HK-2 (cell line): ENCODE measurements at regions not wholly inside any gene's neighbourhood (a gene's known extent, or its start where the extent isn't known, plus 50 kb on each side); places are given as distances from the start of the nearest gene placed in this dataset.
"Not testable (repeated sequence)": the region's sequence is repeated elsewhere in the genome, so short reads cannot be mapped to it uniquely, and the experiment has no call there.

Source experiments
- DNase-seq: peaks from one replicate; pipeline ENCODE4 v3.0.0-alpha.2; 2018; ENCODE audit not compliant: unreplicated experiment

DNA sequence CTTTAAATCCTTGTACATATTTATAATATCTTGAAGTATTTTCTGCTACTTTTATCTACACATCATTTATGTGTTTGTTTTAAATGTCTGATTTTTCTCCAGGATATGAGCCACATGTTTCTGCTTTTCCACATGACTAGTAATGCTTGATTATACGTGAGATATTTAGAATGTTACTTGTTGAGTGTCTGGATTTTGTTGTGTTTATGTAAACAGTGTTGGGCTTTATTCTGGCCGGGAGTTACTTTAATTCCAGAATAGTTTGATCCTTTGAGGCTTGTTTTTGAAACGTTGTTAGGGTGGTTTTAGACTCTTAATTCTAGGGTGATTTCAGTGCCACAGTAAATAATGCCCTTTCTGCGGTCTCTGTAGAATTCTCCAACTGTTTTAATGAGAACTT, 252.9 kb downstream of the BLID start:
- no peak for DNase-seq

DNA sequence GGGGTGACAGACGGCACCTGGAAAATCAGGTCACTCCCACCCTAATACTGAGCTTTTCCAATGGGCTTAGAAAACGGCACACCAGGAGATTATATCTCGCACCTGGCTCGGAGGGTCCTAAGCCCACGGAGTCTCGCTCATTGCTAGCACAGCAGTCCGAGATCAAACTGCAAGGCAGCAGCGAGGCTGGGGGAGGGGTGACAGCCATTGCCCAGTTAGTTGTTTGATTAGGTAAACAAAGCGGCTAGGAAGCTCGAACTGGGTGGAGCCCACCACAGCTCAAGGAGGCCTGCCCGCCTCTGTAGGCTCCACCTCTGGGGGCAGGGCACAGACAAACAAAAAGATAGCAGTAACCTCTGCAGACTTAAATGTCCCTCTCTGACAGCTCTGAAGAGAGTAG, 260.9 kb downstream of the BLID start:
- not testable (repeated sequence) for DNase-seq

GRCh38 chr11:121844016-121844415, 272.0 kb downstream of the BLID start:
- DNase-seq = no peak

DNA sequence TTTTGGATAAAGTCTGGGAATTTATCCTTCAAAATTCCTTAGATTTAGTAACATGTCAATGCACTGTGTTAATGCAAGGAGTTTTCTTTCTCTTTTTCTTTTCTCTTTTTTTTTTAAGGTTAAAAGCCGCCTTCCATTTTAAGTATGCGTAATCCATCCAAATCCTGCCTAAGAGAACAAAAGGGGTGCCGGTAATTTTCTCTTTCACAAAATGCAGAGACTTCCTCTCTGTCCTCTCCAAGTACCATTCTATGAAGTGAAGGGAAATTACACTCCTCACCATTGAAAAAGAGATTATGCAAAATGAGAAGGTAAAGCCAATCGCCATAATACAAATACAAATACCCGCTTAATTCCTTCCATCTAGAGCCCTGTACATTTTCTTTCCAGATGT, 273.8 kb downstream of the BLID start:
- no peak for DNase-seq

DNA sequence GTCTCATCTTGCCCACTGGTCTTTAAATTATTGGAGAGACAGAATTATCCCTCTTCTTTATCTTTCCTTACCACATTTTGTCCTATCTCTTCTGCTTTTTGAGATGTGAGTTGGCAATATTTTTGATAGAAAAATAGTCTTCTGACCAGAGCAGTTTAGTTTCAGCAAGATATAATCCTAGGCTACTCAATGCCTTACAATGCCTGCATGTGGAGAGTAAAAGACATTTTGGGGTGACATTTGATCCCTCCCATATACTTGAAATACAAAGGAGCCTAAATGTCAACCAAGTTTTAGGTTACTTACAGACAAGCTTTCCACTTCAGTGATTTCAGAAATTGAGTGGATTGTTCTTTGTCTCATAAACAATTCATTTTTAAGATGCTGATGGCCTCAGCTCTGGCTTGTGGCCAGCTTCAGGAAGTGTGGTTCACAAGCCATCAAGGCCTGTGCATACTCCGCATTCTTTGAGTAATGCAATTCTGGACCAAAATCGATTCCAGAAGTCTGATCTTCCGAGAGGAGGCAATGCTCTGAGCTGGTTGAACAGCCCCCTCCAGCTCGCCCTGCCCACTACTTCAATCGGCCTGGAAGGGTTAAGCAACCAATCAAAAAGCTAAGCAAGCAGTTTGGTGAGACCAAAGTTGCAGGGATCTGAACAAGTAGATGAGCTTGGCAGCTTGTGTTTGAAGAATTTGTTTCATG, 274.4 kb downstream of the BLID start:
- no peak for DNase-seq

DNA sequence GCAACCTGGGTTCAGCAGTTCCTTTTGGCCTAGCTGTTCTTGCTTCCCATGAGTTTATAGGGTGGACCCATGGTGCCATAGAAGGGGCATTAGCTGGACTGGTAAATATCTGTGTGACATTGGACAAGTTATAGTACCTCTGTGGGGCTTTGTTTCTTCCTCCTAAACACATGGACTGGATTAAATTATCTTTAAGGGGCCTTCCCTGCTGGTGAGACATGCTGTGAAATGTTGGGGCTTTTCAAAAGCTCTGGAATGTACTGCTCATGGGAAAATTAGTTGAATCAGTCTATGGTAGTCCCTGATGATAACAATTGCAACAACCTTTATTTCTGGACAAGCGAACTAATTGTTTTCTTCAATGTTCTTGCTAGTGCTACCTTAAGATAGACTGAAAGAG, 276.2 kb downstream of the BLID start:
- no peak for DNase-seq

DNA sequence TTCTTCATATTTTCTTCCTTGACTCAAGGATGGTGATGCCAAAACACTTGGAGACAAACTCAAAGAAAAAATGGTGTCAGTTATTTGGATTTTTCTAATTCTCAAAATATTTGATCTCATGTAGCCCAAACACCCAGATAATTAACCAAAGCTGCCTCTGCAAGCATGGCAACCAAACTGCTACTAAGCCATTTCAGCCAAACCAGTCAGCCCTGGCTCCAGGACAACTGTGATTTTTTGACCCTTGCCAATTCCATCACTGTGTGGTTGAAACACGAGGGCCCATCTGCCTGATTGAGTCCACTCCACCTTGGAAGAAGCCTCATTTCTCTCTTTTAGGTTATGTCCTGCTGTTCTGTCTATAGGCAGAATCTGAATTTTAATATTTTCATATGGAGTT, 277.4 kb downstream of the BLID start:
- no peak for DNase-seq

GRCh38 chr11:121833970-121834369, 282.0 kb downstream of the BLID start:
- DNase-seq = no peak

- no peak for DNase-seq
Measured at GRCh38 chr11:121829159-121829643, 286.8 kb downstream of the BLID start.

DNA sequence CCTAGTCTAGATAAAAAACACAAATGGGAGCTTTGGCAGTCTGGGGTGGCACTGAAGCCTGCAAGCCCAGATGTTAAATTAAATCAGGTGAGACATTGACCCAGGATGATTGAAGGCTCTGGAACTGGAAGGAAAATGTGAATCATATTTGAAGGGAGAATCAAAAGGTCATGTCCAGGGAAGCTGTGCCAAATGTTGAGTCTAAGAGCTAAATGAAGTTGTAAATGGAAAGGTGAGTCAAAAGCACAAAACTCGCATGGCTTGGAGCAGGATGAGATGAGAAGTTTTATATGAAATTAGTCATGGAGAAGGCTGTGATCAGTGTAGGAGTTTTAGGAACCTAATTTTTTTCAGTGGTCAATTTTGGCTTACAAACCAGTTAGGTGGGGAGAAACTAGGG, 301.1 kb downstream of the BLID start:
- no peak for DNase-seq

DNA sequence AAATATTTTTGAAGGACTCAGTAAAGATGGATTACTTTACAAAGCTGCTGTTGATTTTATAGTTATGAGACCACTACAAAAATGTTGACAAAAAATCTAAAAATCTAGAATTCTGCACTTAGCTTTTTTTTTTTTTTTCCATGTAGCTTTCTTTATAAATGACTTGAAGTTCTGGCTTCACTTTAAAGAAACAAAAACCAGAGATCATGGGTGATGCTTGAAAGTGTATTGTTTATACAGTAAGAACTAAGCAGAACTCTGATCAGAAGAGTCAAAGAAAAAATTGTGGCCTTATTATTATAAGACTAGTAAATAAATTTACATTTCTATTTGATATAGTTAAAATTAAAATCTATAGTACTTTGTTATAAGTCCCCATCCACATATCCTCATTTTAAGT, 301.7 kb downstream of the BLID start:
- no peak for DNase-seq

- DNase-seq = no peak
Measured at GRCh38 chr11:121810291-121810690, 305.7 kb downstream of the BLID start.

DNA sequence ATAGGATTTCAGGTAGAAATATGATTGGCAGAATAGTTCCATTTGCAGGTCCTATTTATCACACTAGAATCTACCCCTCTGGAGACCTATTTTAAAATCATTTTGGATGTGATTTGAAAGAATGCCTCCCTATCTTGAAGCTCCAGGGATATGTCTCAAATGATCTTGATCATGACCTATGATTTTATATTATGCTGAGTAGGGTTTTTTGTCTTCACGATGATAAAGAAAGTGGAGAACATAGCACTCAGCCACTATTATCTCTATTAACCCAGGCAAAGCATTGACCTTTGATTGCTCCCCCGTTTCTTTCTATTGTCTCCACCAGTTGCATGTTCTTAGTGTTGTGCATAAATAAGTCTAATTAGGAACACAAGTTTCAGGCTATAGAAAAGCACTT, 307.9 kb downstream of the BLID start:
- no peak for DNase-seq

DNA sequence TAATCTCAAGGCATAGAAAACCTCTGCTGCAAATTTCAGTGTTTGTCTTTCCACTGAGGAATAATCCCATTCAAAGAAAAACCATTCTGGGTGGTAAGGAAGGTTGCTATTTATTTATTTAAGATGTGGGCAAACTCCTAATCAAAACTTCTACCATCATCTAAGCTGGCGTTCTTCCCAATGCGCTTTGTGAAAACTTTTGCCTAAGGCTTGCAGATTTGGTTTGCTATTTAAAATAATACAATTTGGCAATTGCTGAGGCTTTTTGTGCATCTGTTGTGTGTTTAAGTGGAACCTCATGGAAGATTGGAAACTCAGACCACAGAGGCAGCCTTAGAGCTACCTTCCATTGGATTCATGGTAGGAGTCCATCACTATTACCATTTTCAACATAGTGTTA, 309.0 kb downstream of the BLID start:
- DNase-seq = no peak

- no peak for DNase-seq
Measured at GRCh38 chr11:121802542-121802941, 313.5 kb downstream of the BLID start.

- DNase-seq = no peak
Measured at GRCh38 chr11:121801781-121802180, 314.2 kb downstream of the BLID start.

GRCh38 chr11:121801394-121801748, 314.6 kb downstream of the BLID start:
- DNase-seq = no peak

GRCh38 chr11:121800731-121801393, 315.2 kb downstream of the BLID start:
- DNase-seq = no peak

GRCh38 chr11:121800240-121800639, 315.8 kb downstream of the BLID start:
- DNase-seq = no peak

- DNase-seq = no peak
Measured at GRCh38 chr11:121797496-121797895, 318.5 kb downstream of the BLID start.

GRCh38 chr11:121795174-121795573, 320.8 kb downstream of the BLID start:
- DNase-seq = no peak

DNA sequence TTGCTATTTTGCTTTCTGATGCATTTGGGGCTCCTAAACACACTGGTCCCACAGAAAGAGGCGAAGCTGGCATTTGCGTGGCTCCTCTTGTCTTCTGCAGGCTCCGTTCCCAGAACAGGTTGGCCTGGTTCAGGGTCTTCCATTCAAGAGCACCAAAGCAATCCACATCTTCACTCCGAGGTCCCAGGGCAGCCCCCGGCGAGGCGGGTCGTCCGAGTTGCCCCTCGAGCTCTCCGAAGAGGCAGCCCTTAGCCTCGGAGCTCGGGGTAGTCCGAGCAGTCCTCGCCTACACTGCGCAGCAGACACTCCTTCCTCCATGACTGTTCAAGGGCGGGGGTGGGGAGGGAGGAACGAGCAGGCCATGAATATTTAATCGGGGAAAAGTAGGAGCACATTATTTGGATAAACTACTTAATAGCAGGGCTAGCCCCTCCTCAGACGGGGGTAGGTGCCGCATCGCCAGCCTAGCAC, 321.3 kb downstream of the BLID start:
- DNase-seq = no peak

- DNase-seq = no peak
Measured at GRCh38 chr11:121793916-121794315, 322.1 kb downstream of the BLID start.

- DNase-seq = no peak
Measured at GRCh38 chr11:121793291-121793690, 322.7 kb downstream of the BLID start.
